HG02571 (cell line): ENCODE measurements at regions not wholly inside any gene's neighbourhood (a gene's known extent, or its start where the extent isn't known, plus 50 kb on each side); places are given as distances from the start of the nearest gene placed in this dataset.

Experiments used
- ATAC-seq: cut with Tn5 transposase; IDR thresholded peaks from one replicate; pipeline ENCODE4 v1.9.1; 2021; ENCODE audit warnings: mild to moderate bottlenecking, moderate library complexity; ENCODE audit not compliant: unreplicated experiment

DNA sequence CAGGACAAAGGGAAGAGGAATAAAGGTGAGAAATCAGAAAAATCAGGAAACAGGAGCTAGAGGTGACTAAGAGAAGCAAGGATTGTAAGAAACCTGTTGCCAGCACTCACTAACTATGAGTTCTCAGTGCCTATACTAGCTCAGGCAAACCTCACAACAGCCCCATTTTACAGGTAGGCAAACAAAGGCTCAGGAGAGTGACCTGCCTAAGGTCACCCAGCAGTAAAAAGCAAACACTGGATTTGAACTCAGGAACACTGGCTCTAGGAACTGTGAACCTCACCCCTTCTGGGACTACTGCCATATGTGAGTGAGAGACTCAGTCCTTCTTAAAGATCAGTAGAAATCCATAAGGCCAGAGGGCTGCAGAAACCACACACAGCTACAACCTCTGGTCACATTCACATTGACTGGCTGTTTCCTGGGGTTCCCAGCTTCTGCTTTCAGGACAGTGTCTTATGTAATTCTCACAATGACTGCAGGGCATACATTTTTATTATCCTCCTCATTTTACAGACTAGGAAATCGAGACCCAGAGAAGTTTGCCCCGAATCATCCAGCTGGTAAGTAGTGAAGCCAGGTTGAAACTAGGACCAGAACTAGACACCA, 80.7 kb upstream of the MAFB start:
- no peak for ATAC-seq

DNA sequence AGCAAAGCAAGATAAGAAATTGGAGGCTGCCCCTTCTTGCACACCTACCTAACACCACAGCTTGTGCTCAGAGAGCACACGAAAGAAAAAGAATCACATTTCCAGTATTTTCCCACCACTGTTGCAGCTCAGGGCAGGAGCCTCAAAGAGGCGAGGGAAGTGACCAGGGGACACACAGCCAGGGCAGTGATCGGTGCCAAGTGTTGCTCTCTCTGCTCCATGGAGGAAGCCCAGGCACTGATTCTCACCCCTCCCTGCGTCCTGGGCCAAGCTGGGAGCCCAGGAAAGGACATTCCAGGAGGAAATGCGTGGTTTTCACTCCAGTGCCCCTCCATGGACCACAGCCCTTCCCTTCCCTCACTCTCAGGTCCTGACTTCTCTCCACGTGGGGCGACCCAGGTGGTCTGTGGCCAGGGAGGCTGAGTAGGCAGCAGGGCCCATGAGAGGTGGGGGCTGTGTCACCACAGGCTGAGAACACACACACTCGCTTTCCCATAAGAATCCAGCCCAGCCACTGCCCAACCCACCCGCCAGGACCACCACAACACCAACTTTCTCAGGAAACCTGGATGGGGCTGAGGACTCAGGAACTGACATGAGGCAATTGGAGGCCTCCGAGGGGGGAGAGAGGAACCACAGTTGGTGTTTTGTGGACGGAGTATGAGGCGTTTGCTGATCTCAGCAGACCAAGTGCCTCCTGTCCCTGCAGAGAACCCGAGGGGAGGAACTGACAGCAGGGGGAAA, 81.7 kb upstream of the MAFB start:
- no peak for ATAC-seq

DNA sequence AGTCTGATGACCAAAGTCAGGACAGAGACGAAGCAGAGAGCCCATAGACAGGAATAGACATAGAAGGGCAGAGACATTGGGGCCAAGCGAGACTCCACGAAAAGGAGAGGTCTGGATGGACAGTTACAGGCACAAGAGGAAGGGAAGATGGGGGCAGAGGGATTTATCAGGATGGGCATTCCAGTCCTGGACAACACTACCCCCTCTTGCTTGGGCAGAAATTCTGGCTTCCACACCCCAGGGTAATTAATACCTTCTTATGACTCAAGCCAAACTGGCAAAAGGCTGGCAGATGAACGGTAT, 82.2 kb upstream of the MAFB start:
- no peak for ATAC-seq

DNA sequence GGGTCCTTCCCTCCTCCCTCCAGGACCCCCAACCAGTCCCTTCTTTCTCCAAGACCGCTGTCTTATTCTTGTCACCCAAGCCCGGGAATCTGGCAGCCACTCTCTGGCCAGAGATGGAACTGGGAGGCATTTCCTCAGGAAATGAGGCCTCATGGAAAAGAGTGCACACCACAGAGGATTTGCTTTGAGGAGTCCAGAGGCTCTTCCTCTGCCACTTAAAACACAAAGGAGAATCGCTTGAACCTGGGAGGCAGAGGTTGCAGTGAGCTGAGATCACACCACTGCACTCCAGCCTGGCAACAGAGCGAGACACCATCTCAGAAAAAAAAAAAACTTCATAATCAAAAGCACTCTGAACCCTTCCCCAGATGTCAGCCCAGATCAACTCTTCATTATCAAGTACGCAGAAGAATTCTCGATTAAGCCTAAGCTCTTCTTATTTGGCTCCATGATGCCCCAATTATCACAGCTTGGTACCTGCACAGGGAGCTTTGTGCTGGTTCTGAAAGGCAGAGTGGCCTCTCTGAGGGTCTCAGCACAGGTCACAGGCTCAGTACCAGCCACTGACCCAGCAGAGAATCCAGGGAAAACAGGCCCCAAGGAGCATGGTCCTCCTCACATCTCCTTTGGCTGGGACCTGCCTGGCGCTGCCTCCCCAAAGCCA, 82.9 kb upstream of the MAFB start:
- ATAC-seq: no peak

DNA sequence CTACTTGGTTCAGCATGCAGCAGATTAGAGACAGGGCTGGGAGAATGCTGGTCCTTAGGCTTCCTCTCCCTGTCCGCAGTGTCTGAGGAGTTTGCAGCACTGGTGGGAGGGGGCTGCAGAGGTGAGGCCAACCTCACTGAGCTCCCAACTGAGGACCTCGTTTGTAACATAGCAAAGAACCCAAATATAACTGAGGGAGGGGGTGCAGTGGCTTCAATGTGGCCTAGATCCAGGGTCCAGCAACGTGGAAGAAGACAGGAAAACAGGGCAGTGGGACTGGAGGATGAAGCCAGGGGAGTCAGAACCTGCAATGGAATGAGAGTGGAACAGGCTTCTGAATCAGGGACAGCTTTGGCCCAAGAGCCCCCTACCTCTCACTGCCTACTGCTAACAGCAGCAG, 84.3 kb upstream of the MAFB start:
- no peak for ATAC-seq

DNA sequence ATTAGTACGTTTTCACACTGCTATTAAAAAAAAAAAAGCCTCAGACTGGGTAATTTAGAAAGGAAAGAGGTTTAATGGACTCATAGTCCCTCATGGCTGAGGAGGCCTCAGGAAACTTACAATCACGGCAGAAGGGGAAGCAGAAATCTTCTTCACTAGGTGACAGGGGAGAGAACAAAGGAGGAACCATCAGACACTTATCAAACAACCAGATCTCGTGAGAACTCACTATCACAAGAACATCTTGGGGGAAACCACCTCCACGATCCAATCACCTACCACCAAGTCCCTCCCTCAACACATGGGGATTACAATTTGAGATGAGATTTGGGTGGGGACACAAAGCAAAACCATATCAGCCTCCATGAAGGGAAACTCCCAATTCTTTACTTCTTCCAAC, 85.2 kb upstream of the MAFB start:
- no peak for ATAC-seq

DNA sequence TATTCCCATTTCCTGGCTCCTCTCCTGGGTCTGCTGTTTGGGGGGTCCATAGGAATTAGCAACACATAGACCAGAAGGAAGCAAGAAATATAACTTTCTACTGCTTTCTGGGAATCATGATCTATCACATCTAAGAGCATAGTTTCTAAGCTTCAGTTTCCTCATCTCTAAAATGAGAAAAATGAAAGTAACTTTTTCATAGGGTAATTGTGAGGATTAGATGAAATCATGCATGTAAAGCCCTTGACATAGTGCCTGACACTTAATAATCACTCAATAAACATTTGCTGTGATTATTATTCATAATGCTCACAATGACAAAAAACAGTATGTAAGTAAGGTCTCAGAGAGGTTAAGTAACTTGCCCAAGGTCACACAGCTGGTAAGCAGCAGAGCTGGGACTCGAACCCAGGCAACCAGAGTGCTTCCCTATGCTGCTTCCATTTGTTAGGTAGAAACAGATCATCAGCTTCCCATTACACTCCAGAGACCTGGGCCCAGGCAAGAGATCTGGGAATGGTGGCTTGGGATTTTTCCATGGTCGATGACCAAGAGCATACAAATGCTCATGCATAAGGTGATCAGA, 86.6 kb upstream of the MAFB start:
- ATAC-seq: no peak

DNA sequence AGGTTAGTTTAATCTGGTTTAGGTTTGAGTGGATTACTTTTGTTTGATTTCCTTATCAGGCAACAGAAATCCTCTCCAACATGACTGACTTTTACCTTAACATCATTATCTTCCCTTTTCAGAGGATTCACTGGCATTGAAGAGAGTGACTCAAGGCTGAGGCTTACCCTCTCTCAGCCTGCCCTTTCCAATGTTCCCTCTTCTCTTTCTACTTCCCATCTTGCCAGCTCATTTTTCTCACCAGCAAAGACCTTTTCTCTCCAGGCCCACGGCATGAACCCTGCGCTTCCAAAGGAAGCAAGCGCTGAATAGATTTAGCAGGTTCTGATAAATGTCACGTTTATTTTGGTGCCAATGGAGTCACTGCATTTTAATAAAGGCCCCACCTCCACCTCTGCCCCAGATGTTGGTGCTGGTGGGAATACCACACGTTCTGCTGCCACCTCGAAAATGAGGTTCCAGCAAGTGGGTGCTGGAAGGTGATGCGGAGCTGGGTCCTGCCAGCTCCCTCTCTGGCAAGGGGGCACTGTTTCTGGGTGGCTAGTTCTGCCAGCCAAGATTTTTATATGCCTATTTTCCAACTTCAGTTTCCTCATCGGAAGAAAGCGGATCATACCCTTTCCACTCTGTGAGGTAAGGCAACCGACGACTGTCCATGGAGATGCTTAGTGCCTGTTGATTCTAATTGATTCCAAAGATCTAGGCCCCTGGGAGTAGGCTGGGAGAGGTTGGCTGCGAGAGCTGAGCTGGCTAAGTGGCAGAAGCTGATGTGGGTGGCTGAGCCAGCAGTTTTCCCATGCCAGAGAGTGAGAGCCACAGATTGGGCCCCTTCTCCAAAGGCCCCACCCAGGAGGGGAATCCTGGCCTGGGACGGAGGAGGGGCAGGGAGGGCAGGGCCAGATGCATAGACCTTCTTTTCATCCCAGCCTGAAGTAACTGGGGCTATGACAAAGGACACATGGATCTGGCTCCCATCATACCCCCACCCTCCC, 87.7 kb upstream of the MAFB start:
- no peak for ATAC-seq

DNA sequence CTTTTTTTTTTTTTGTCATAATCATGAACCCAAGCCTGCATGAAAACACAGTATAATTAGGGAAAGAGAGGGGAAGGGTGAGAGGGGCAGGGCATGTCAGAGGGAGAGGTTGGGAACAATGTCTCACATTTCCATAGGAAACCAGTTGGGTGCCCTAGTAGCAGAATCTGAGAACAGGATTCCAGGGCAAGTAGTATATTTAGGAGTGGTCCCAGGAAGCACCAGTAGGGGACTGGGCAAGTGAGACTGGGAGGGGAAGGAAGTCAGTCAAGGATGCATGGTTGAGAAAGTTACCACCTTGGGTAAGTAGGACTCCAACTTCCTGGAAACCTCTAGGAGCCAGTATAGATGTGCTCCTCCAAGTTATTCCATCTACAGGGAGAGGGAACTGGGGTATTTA, 88.6 kb upstream of the MAFB start:
- no peak for ATAC-seq

DNA sequence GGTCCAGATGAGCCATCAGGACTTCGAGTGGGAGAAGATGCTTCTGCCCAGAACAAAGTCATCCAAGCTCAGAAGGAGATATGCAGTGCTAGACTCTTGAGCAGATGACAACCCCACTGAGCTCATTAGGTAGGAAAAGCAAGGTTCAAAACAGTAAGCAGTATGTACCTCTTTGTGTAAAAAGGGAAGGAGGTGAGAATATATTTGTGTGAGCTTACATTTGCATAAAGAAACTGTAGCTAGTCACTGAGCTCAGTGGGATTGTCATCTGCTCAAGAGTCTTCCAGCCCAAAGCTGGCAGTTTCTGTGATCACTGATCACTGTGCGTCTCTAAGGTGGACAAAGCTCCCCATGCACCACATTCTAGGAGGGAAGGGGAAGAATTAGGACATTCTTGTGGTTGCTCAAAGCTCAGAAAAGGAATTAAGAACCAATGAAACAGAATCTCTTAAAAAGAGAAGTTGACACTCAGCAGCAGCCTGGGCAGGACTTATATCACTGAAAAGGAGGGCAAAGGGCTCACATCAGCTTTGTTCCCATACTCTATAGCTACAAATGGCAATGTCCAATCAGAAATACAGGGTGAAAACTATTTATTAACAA, 90.0 kb upstream of the MAFB start:
- ATAC-seq: no peak

DNA sequence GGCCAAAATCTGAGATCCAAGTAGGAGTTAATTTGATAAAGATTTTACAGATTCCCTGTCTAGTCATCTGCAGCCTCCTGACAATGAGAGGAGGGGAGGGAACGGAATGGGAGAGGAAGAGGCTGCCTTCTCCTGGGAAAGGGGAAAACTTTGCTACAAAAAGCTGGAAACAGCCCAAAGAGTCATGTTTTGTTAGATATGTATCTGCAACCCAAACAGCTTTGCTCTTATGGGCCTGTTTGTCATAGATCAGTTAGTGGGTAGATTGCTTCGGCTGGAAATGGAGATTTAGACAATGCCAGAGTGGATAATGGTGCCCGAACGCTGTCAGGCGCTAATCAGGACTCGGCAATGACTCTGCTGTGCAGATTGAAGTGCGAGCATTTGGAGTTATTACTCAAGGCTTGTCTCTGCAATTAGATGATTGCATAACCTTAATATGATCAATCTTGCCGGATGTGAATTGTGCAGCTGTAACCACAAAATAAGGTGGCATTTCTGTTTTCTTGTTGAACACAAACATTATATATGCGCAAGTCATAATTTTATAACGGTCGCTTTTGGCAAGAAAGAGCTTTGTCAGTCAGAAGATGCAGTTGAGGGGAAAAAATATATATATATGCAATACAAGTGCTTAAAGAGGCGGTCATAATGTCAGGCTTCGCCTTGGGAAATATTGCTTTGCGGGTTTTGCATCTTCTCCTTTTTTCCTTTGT, 92.4 kb upstream of the MAFB start:
- no peak for ATAC-seq

DNA sequence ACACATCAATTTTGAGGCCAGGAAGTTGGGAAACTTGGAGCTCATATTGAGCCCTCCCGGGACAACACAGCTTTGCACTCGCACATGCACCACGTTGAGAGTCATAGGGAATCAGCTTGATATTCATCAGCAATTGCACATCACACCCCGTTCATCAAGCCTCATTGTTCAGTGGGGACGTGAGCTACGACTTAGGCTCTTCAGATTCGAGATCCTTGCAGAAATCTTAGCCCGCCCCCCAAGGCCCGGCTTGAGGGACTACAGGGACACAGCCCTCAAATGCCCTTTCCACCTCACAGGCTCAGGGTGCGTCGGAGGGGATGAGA, 93.0 kb upstream of the MAFB start:
- no peak for ATAC-seq

DNA sequence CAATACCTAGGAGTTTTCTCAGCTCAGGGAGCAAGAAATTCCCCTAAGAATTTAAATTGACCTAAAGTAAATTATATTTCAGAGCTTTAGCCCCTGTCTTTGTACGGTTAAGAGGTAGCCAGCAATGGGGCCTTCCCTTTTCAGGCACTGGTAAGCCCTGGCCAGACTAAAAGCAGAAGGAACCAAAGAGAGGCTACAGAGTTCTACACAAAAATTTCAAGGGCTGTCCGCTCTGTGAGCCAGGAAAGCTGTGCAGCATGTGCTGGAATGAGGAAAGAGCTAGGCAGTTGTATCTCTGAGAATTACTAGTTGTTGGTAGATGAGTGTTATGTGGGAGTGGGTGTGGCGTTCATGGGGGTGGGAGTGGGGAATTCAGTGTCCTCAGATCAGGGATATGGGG, 96.3 kb upstream of the MAFB start:
- no peak for ATAC-seq

DNA sequence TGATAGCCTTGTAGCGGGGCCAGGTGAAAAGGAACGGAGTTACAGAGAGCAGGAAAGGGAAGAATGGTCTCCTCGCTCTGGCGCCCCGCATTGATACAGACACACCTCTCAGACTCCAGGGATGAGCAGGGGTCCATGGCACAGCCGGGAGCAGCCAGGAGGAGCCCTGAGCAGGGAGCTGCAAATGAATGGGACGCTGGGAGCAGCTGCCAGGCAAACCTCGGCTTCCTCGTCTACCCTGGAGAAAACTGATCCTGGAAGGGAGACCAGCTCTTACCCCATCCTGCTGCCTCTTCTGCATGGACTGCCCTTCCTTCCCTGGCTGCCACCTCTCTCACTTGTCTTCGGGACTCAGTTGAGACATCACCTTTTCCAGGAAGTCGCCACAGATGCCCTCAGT, 97.3 kb upstream of the MAFB start:
- ATAC-seq: no peak

DNA sequence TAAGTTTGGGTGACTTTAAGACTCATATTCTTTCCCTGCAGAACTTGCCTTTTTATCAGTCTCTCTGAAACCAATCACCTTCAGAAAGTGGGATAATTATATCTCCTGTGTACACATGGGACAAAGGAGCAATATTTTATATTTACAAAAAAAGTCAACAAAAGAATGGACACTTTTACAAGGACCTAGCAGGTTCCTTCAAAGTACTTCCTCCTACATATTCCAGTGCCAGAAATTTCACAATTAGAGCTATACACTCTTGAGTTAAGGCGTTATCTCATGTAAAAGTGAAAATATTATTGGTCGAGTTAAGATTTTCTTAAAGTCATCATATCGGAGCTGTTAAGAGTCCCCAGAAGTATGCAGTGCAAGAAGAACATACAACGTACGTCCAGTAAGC, 98.9 kb upstream of the MAFB start:
- no peak for ATAC-seq

DNA sequence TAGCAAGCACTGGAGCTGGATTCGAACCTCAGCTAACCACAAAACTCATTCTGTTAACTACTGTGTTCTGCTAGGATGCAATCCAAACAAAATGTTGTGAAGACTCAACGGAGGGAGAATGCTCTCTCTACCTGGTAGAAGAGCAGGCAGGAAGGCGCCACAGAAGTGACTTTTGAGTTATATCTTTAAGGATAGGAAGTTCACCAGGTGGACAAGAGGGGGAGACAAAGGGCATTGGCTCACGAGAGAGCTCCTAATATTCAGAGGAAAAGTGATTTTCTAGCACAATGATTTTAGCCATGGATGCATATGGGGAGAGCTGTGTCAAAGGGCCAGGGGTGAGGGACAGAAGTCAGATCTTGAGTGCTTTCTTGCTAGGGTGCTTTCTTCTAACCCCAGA, 108.4 kb upstream of the MAFB start:
- ATAC-seq: no peak

DNA sequence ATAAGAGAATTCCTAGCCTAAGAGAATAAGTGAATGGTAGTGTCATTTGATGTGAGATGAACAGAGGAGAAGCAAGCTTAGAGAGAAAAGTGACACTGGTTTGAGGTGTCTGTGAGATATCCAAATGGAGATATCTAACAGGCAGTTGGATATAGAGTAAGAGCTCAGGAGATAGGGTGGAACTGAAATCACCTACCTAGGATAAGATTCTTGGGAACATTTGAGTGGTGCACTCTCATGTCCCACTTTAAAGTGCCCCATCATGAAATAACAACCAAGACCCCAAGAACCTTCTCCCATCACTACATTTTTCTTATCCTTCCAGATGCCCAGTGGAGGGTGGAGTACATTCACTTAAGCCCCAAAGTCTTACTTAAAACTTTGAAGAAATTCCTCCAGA, 109.0 kb upstream of the MAFB start:
- ATAC-seq: no peak

DNA sequence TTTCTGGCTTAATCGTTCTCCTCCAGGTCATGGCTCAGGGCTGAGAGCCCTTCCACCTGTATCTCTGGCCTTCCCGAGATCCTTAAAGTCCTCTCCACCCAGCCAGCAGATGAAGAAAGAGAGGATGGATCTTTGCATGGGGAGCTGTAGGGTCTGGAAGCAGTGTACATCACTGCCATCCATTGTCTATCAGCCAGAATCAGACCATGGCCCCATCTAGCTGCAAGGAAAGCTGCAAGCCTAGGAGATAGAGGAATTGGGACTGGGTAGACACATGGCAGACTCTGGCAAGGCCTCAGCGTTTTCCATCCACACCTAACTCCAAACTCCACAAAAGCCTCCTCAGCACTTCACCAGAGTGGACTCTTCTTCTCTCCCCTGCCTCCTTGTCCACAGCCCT, 113.8 kb upstream of the MAFB start:
- no peak for ATAC-seq

DNA sequence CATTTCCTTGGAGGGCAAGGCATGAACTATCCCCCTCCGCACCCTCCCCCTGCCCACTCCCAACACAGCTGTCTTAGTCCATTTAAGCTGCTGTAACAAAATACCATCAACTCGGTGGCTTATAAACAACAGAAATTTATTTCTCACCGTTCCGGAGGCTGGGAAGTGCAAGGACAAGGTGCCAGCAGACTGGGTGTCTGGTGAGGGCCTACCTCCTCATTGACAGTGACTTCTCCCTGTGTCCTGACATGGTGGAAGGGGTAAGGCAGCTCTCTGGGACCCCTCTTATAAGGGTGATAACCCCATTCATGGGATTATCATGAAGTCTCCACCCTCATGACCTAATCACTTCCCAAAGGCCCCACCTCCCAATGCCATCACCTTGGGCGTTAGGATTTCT, 114.3 kb upstream of the MAFB start:
- no peak for ATAC-seq

DNA sequence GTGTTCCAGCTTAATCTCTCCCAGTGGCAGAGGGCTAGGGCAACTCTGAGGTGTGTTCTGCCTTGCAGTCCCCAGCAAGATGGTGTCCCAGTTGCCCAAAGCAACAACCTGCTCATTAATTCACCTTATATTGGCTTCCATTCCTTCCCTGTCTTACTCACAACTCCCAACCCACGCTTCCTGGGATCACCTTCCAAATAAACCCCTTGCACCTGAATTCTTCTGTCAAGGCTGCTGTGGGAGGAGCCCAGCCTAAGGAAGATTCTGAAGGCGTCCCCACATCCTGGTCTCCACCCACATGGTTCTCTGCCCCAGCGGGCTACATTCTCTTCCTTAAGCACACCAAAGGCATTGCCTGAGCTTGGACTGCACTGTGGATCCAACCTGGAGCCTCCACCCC, 116.6 kb upstream of the MAFB start:
- no peak for ATAC-seq
